Uterus (tissue), 2 donors: ENCODE measurements at regions not wholly inside any gene's neighbourhood (a gene's known extent, or its start where the extent isn't known, plus 50 kb on each side); places are given as distances from the start of the nearest gene placed in this dataset.

Source experiments
- POLR2A ChIP-seq, 2 donors: fragments of 450-650 bp; IDR thresholded peaks; one replicate each; pipeline ENCODE4 v1.6.1; 2016; ENCODE audit warnings: antibody characterized with exemption in 2 of 2, mild to moderate bottlenecking in 1 of 2, moderate library complexity in 1 of 2
- TF ChIP-seq, protein P1 (sequence below), 4 experiments: fragments of 200-600 bp in 2 of 4; fragments of 450-650 bp in 2 of 4; sonication (generic) in 2 of 4; IDR thresholded peaks; one replicate each; pipeline ENCODE4 v1.5.1; 2016 to 2019; ENCODE audit warnings: antibody characterized with exemption in 4 of 4, mild to moderate bottlenecking in 2 of 4, moderate library complexity in 1 of 4

DNA sequence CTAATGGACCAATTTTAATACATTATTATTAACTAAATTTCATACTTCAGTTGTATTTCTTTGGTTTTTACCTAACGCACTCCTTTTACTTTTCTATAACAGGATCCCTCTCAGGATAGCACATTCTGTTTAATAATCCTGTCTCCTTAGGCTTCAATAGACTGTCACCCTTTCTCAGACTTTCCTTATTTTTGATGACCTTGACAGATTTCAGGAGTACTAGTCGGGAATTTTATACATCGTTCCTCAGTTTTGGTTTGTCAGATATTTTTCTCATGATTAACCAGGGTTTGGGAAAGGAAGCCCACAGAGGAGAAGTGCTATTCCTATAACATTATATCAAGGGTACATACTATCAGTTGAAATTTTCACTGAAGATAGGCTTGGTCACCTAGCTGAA is 768.0 kb upstream of the GJE1 start:
- TF ChIP-seq POLR2A (IDR thresholded peaks at IDR 0.05), result no peak
- TF ChIP-seq, protein P1, sequence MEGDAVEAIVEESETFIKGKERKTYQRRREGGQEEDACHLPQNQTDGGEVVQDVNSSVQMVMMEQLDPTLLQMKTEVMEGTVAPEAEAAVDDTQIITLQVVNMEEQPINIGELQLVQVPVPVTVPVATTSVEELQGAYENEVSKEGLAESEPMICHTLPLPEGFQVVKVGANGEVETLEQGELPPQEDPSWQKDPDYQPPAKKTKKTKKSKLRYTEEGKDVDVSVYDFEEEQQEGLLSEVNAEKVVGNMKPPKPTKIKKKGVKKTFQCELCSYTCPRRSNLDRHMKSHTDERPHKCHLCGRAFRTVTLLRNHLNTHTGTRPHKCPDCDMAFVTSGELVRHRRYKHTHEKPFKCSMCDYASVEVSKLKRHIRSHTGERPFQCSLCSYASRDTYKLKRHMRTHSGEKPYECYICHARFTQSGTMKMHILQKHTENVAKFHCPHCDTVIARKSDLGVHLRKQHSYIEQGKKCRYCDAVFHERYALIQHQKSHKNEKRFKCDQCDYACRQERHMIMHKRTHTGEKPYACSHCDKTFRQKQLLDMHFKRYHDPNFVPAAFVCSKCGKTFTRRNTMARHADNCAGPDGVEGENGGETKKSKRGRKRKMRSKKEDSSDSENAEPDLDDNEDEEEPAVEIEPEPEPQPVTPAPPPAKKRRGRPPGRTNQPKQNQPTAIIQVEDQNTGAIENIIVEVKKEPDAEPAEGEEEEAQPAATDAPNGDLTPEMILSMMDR (IDR thresholded peaks at IDR 0.05), result no peak
